Neutrophil (primary cell): ENCODE measurements at regions not wholly inside any gene's neighbourhood (a gene's known extent, or its start where the extent isn't known, plus 50 kb on each side); places are given as distances from the start of the nearest gene placed in this dataset.
A peak's percentile ranks its signal among the peaks of the same experiment; 100 is the strongest.

ENCODE experiments used
- H3K27ac ChIP-seq: fragments of 200-600 bp; sonication (generic); 2 replicates; pipeline ENCODE4 v1.5.1; 2016; ENCODE audit warnings: mild to moderate bottlenecking, moderate library complexity
- H3K27me3 ChIP-seq: fragments of 200-600 bp; sonication (generic); 2 replicates; pipeline ENCODE4 v1.6.0; 2016; ENCODE audit warnings: mild to moderate bottlenecking
- H3K36me3 ChIP-seq: fragments of 200-600 bp; sonication (generic); 2 replicates; pipeline ENCODE4 v1.5.1; 2017
- H3K4me1 ChIP-seq, 2 experiments: fragments of 200-600 bp in 1 of 2; sonication (generic) in 1 of 2; 1 replicate in 1 of 2; 2 replicates in 1 of 2; pipeline versions ENCODE4 v1.5.1 to v1.6.1; 2013 to 2016; ENCODE audit warnings: low read depth in 1 of 2, low read length in 1 of 2, mild to moderate bottlenecking in 1 of 2, moderate library complexity in 1 of 2; ENCODE audit not compliant: control insufficient read depth in 1 of 2, insufficient read depth in 1 of 2
- H3K4me3 ChIP-seq, 2 experiments: fragments of 200-600 bp in 1 of 2; sonication (generic) in 1 of 2; 1 replicate in 1 of 2; 2 replicates in 1 of 2; pipeline ENCODE4 v1.5.1; 2013 to 2016; ENCODE audit warnings: low read depth in 1 of 2, low read length in 1 of 2, mild to moderate bottlenecking in 1 of 2, moderate library complexity in 1 of 2
- H3K9me3 ChIP-seq: fragments of 200-600 bp; sonication (generic); 2 replicates; pipeline ENCODE4 v1.5.1; 2016
- CTCF ChIP-seq: fragments of 200-600 bp; sonication (generic); IDR thresholded peaks from 2 replicates; pipeline ENCODE4 v1.5.1; 2016; ENCODE audit warnings: antibody characterized with exemption

GRCh38 chr13:76725896-76726295 is 160.3 kb downstream of the KCTD12 start:
- Histone ChIP-seq H3K36me3 (no peaks in the 10 kb centered on the region), H3K4me3 (no peak overlapping the region), H3K27me3 (no peaks in the 10 kb centered on the region), H3K4me1 (peaks cover 53 to 57% of the 10 kb centered on the region in 2 experiments), H3K9me3 (no peaks in the 10 kb centered on the region), H3K27ac (no peak overlapping the region)
- no peak for TF ChIP-seq CTCF

GRCh38 chr13:76725211-76725610 is 161.0 kb downstream of the KCTD12 start:
- Histone ChIP-seq H3K36me3 (no peaks in the 10 kb centered on the region), H3K4me3 (no peak overlapping the region), H3K27ac (peak overlapping the region; percentile 87), H3K9me3 (no peaks in the 10 kb centered on the region), H3K4me1 (peaks cover 59 to 64% of the 10 kb centered on the region in 2 experiments), H3K27me3 (no peaks in the 10 kb centered on the region)
- no peak for TF ChIP-seq CTCF

GRCh38 chr13:76724421-76724820 is 161.8 kb downstream of the KCTD12 start:
- no peak for TF ChIP-seq CTCF
- Histone ChIP-seq H3K9me3 (no peaks in the 10 kb centered on the region), H3K27me3 (no peaks in the 10 kb centered on the region), H3K4me1 (peaks cover 61 to 65% of the 10 kb centered on the region in 2 experiments), H3K27ac (peak overlapping the region; percentile 87), H3K4me3 (no peak overlapping the region), H3K36me3 (no peaks in the 10 kb centered on the region)

- Histone ChIP-seq H3K27me3 (no peaks in the 10 kb centered on the region), H3K4me3 (peak overlapping the region; percentile 31 to 43), H3K9me3 (no peaks in the 10 kb centered on the region), H3K36me3 (no peaks in the 10 kb centered on the region), H3K27ac (peak overlapping the region; percentile 87), H3K4me1 (peaks cover 55 to 58% of the 10 kb centered on the region in 2 experiments)
- no peak for TF ChIP-seq CTCF
Measured at GRCh38 chr13:76723551-76724232, 162.5 kb downstream of the KCTD12 start.

- peaks cover 55 to 58% of the 10 kb centered on the region in 2 experiments for H3K4me1 ChIP-seq
- no peaks in the 10 kb centered on the region for H3K9me3 ChIP-seq
- no peak for TF ChIP-seq CTCF
- H3K27me3 ChIP-seq, result no peaks in the 10 kb centered on the region
- H3K4me3 ChIP-seq, result peak overlapping the region in 1 of 2 experiments; percentile 43
- no peaks in the 10 kb centered on the region for H3K36me3 ChIP-seq
- H3K27ac ChIP-seq, result peak overlapping the region; percentile 87
Measured at GRCh38 chr13:76722782-76723181, 163.4 kb downstream of the KCTD12 start.
